ENCODE measurements at regions not wholly inside any gene's neighbourhood (a gene's known extent, or its start where the extent isn't known, plus 50 kb on each side); places are given as distances from the start of the nearest gene placed in this dataset.

DNA sequence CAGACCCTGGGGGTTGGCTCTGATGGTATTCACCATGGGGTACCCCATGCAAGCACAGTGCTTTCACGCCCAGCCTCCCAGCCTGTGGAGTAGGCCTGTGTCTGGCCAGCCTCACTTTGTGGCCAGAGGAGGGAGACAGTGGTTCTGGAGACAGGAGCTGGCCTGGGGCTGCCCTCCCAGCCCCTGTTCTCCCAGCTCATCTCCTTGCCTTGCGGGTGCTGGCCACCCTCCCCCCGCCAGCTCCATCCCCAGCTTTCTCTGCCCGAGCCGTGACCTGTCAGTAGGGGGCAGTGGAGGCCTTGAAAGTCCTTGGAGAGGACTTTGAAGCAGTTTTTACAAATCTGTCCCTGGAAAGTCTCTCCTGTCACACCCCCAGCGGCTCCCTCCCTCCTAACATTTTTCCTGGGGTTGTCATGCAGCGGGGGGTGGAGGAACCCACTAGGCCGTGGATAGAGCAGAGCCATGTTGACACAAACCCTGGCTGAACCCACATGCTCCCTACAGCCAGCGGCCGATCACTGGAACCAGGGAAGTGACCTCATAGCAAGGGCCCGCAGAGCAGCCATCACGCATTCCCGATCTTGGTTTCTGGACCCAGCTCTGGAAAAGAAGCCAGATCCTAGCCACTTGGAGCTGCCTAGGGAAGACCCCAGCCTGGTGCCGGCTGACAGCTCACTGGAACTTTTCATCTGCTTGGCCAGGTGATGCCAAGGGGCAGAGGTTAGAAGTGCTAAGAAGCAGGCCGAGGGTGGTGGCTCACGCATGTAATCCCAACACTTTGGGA is 289.4 kb downstream of the SEC14L1 start (continued):
- TF ChIP-seq ZNF354B (CRISPR knock-in tag; IDR thresholded peaks at IDR 0.05) (no peak), ZNF510 (CRISPR knock-in tag; IDR thresholded peaks at IDR 0.05; ENCODE audit: low read depth) (no peak), IKZF5 (CRISPR knock-in tag; IDR thresholded peaks at IDR 0.05) (peak; percentile 82; the same call in 1 of the 2 replicates), TSC22D2 (CRISPR knock-in tag; IDR thresholded peaks at IDR 0.05; ENCODE audit: borderline replicate concordance) (peak; percentile 42; the same call in 1 of the 2 replicates), FOXP1 (IDR thresholded peaks at IDR 0.05) (no peak), FOXP1 (CRISPR knock-in tag; IDR thresholded peaks at IDR 0.05) (no peak), ARNT (IDR thresholded peaks at IDR 0.05) (no peak), NFE2L1 (CRISPR knock-in tag; IDR thresholded peaks at IDR 0.05; ENCODE audit: borderline replicate concordance) (no peak), ZNF567 (CRISPR knock-in tag; IDR thresholded peaks at IDR 0.05; ENCODE audit: borderline replicate concordance) (no peak), ZNF883 (CRISPR knock-in tag; IDR thresholded peaks at IDR 0.05; ENCODE audit: not compliant biosample characterization) (no peak), ZNF674 (CRISPR knock-in tag; IDR thresholded peaks at IDR 0.05; ENCODE audit: low read depth) (no peak), NFRKB (IDR thresholded peaks at IDR 0.05) (no peak), ZBTB34 (CRISPR knock-in tag; IDR thresholded peaks at IDR 0.05) (no peak), KDM5A (IDR thresholded peaks at IDR 0.05; ENCODE audit: borderline replicate concordance, low read length) (no peak; the same call in 1 of the 2 replicates), RNF2 (conservative IDR thresholded peaks at IDR 0.05; ENCODE audit: low read depth) (no peak), POLR2G (IDR thresholded peaks at IDR 0.05; ENCODE audit: low read depth, low read length) (no peak), KAT8 (CRISPR knock-in tag; IDR thresholded peaks at IDR 0.05) (peak; percentile 70; the same call in 1 of the 2 replicates), CREB1 (IDR thresholded peaks at IDR 0.05) (peak; percentile 59; the same call in 1 of the 2 replicates), CREB1 (CRISPR knock-in tag; IDR thresholded peaks at IDR 0.05) (no peak), CHD4 (IDR thresholded peaks at IDR 0.05; ENCODE audit: borderline replicate concordance, low read length) (no peak), ZNF138 (CRISPR knock-in tag; IDR thresholded peaks at IDR 0.05; ENCODE audit: low read depth) (no peak)
- TF ChIP-seq, protein P1, sequence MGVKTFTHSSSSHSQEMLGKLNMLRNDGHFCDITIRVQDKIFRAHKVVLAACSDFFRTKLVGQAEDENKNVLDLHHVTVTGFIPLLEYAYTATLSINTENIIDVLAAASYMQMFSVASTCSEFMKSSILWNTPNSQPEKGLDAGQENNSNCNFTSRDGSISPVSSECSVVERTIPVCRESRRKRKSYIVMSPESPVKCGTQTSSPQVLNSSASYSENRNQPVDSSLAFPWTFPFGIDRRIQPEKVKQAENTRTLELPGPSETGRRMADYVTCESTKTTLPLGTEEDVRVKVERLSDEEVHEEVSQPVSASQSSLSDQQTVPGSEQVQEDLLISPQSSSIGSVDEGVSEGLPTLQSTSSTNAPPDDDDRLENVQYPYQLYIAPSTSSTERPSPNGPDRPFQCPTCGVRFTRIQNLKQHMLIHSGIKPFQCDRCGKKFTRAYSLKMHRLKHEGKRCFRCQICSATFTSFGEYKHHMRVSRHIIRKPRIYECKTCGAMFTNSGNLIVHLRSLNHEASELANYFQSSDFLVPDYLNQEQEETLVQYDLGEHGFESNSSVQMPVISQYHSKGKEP (CRISPR knock-in tag; IDR thresholded peaks at IDR 0.05) = 0 out of 2 replicates have a peak, but pooled peaks have one; percentile 46
- TF ChIP-seq, protein P2, sequence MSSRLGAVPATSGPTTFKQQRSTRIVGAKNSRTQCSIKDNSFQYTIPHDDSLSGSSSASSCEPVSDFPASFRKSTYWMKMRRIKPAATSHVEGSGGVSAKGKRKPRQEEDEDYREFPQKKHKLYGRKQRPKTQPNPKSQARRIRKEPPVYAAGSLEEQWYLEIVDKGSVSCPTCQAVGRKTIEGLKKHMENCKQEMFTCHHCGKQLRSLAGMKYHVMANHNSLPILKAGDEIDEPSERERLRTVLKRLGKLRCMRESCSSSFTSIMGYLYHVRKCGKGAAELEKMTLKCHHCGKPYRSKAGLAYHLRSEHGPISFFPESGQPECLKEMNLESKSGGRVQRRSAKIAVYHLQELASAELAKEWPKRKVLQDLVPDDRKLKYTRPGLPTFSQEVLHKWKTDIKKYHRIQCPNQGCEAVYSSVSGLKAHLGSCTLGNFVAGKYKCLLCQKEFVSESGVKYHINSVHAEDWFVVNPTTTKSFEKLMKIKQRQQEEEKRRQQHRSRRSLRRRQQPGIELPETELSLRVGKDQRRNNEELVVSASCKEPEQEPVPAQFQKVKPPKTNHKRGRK (CRISPR knock-in tag; IDR thresholded peaks at IDR 0.05) = no peak
- TF ChIP-seq, protein P3, sequence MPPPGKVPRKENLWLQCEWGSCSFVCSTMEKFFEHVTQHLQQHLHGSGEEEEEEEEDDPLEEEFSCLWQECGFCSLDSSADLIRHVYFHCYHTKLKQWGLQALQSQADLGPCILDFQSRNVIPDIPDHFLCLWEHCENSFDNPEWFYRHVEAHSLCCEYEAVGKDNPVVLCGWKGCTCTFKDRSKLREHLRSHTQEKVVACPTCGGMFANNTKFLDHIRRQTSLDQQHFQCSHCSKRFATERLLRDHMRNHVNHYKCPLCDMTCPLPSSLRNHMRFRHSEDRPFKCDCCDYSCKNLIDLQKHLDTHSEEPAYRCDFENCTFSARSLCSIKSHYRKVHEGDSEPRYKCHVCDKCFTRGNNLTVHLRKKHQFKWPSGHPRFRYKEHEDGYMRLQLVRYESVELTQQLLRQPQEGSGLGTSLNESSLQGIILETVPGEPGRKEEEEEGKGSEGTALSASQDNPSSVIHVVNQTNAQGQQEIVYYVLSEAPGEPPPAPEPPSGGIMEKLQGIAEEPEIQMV (CRISPR knock-in tag; IDR thresholded peaks at IDR 0.05; ENCODE audit: low read depth) = no peak

Measured in HepG2 (cell line).